Fibroblast of skin of right quadriceps (primary cell): ENCODE measurements at regions not wholly inside any gene's neighbourhood (a gene's known extent, or its start where the extent isn't known, plus 50 kb on each side); places are given as distances from the start of the nearest gene placed in this dataset.

ENCODE experiments used
- DNase-seq: peaks from one replicate; pipeline ENCODE4 v3.0.0-alpha.2; 2013

- DNase-seq, result no peak
These were observed 336.3 kb upstream of the SHH start for GRCh38 chr7:156148547-156148946.

- DNase-seq, result no peak
These were observed 335.7 kb upstream of the SHH start for GRCh38 chr7:156147756-156148504.

GRCh38 chr7:156147104-156147503 is 334.8 kb upstream of the SHH start:
- no peak for DNase-seq

- DNase-seq, result no peak
These were observed 333.7 kb upstream of the SHH start for GRCh38 chr7:156145996-156146395.

GRCh38 chr7:156145184-156145583 is 332.9 kb upstream of the SHH start:
- no peak for DNase-seq

GRCh38 chr7:156143683-156144082 is 331.4 kb upstream of the SHH start:
- no peak for DNase-seq

GRCh38 chr7:156143158-156143557 is 330.9 kb upstream of the SHH start:
- DNase-seq, result no peak

- DNase-seq, result no peak
These were observed 329.7 kb upstream of the SHH start for GRCh38 chr7:156141941-156142340.

- no peak for DNase-seq
These were observed 328.6 kb upstream of the SHH start for GRCh38 chr7:156140896-156141295.

- DNase-seq, result no peak
These were observed 328.2 kb upstream of the SHH start for GRCh38 chr7:156140447-156140846.

GRCh38 chr7:156139633-156140032 is 327.4 kb upstream of the SHH start:
- DNase-seq, result no peak

- DNase-seq, result no peak
These were observed 326.8 kb upstream of the SHH start for GRCh38 chr7:156139112-156139511.

GRCh38 chr7:156131881-156132280 is 319.6 kb upstream of the SHH start:
- no peak for DNase-seq

- DNase-seq, result no peak
These were observed 317.3 kb upstream of the SHH start for GRCh38 chr7:156129522-156129921.

GRCh38 chr7:156128496-156128895 is 316.2 kb upstream of the SHH start:
- DNase-seq, result no peak

GRCh38 chr7:156127166-156128134 is 315.2 kb upstream of the SHH start:
- DNase-seq, result no peak

GRCh38 chr7:156125841-156126730 is 313.8 kb upstream of the SHH start:
- no peak for DNase-seq

- DNase-seq, result no peak
These were observed 312.1 kb upstream of the SHH start for GRCh38 chr7:156124356-156124755.

GRCh38 chr7:156123362-156123761 is 311.1 kb upstream of the SHH start:
- no peak for DNase-seq

- no peak for DNase-seq
These were observed 310.6 kb upstream of the SHH start for GRCh38 chr7:156122752-156123354.

GRCh38 chr7:156121956-156122355 is 309.7 kb upstream of the SHH start:
- no peak for DNase-seq

GRCh38 chr7:156121434-156121833 is 309.2 kb upstream of the SHH start:
- DNase-seq, result no peak

- DNase-seq, result no peak
These were observed 308.3 kb upstream of the SHH start for GRCh38 chr7:156120552-156120951.
